SK-N-SH treated with all-trans-retinoic acid at 6 μM for 48 hours (cell line): ENCODE measurements at regions not wholly inside any gene's neighbourhood (a gene's known extent, or its start where the extent isn't known, plus 50 kb on each side); places are given as distances from the start of the nearest gene placed in this dataset.

Experiments
- CSDC2 ChIP-seq: fragments of 250-450 bp; sonication (Bioruptor Pico); IDR thresholded peaks from 2 replicates; pipeline ENCODE4 v1.5.0; 2020; ENCODE audit warnings: mild to moderate bottlenecking, moderate library complexity
- PATZ1 ChIP-seq: fragments of 250-450 bp; sonication (Bioruptor Pico); IDR thresholded peaks from 2 replicates; pipeline ENCODE4 v1.8.0; 2020; ENCODE audit warnings: mild to moderate bottlenecking, moderate library complexity, borderline replicate concordance
- POU6F1 ChIP-seq: fragments of 250-450 bp; sonication (Bioruptor Pico); IDR thresholded peaks from 2 replicates; pipeline ENCODE4 v1.8.0; 2021; ENCODE audit warnings: low read depth, mild to moderate bottlenecking, moderate library complexity, borderline replicate concordance
- ZFP3 ChIP-seq: fragments of 250-450 bp; sonication (Bioruptor Pico); IDR thresholded peaks from 2 replicates; pipeline ENCODE4 v1.5.0; 2020; ENCODE audit warnings: mild to moderate bottlenecking, moderate library complexity
- ZFP30 ChIP-seq: fragments of 450-650 bp; formaldehyde crosslinking; IDR thresholded peaks from 2 replicates; pipeline ENCODE4 v1.5.0; 2022; ENCODE audit warnings: mild to moderate bottlenecking, moderate library complexity
- ZNF8 ChIP-seq: fragments of 450-650 bp; formaldehyde crosslinking; IDR thresholded peaks from 2 replicates; pipeline ENCODE4 v1.5.0; 2020; ENCODE audit warnings: mild to moderate bottlenecking, moderate library complexity

DNA sequence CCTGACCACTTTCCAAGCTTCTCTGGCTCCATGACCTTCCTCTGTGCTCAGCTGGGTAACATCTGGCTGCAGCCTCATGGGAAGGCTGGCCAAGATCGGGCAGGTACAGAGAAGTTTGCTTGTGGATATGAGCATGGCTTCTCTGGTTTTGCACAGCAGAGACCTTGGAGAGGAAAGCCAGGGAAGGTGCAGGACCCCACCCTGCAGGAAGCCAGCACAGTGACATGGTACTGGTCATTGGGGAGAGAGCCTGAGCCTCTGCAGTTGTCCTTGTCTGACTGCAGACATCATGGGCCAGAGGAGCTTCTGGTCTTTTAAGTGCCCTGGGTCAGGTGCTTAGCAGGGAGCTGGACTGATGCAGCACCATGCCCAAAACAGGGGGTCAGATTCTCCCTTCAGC, 70.6 kb upstream of the LEP start:
- no peak for TF ChIP-seq ZNF8 (CRISPR knock-in tag)
- TF ChIP-seq PATZ1 (CRISPR knock-in tag), result no peak
- TF ChIP-seq ZFP30 (CRISPR knock-in tag), result no peak
- TF ChIP-seq CSDC2 (CRISPR knock-in tag), result no peak
- TF ChIP-seq ZFP3 (CRISPR knock-in tag), result no peak
- TF ChIP-seq POU6F1 (CRISPR knock-in tag), result no peak
